ENCODE measurements at regions not wholly inside any gene's neighbourhood (a gene's known extent, or its start where the extent isn't known, plus 50 kb on each side); places are given as distances from the start of the nearest gene placed in this dataset.

- DNase-seq: no peak
- no peaks in the 10 kb centered on the region for H3K27me3 ChIP-seq (ENCODE audit: low read length)
- H3K9me3 ChIP-seq (ENCODE audit: low read length): no peaks in the 10 kb centered on the region
- no peak overlapping the region for H3K4me3 ChIP-seq (ENCODE audit: low read length)
- TF ChIP-seq EZH2 (IDR thresholded peaks at IDR 0.05; ENCODE audit: low read length, unreplicated experiment): no peak
- no peaks in the 10 kb centered on the region for H3F3A ChIP-seq (ENCODE audit: low read length, unreplicated experiment)
- peaks cover 21% of the 10 kb centered on the region for H3K4me1 ChIP-seq (ENCODE audit: insufficient read depth, low read length)
- no peak overlapping the region for H3K9ac ChIP-seq (ENCODE audit: low read length)
- H3K36me3 ChIP-seq (ENCODE audit: low read depth, low read length): no peaks in the 10 kb centered on the region
- CTCF ChIA-PET: no interaction called here
- POLR2A ChIA-PET (ENCODE audit: unreplicated experiment): no interaction called here
- no peaks in the 10 kb centered on the region for H3K9me2 ChIP-seq (replicated peaks; ENCODE audit: low read length)
- H3K79me2 ChIP-seq (ENCODE audit: low read length): no peaks in the 10 kb centered on the region
- intact Hi-C loops (cut with micrococcal nuclease): loop anchor here (5.0 kb wide), 2 partner anchors 182 to 332 kb away; no protein-coding TSS in a partner anchor
- no peaks in the 10 kb centered on the region for H4K20me1 ChIP-seq (ENCODE audit: low read length)
- no peak overlapping the region for H3K27ac ChIP-seq (ENCODE audit: low read length)
- no peak overlapping the region for H3K4me2 ChIP-seq (ENCODE audit: low read length)
- no peak overlapping the region for H2AFZ ChIP-seq (ENCODE audit: low read length)
- BruUV-seq (replicated peaks): no TSS peak
- ATAC-seq: no peak
Measured at GRCh38 chr12:93319523-93320050, 58.1 kb upstream of the NUDT4 start.

- BruUV-seq (replicated peaks): no TSS peak
- POLR2A ChIA-PET (ENCODE audit: unreplicated experiment): no interaction called here
Measured at GRCh38 chr12:93322784-93323183, 54.9 kb upstream of the NUDT4 start.

GRCh38 chr12:93323625-93324329, 53.9 kb upstream of the NUDT4 start:
- Histone ChIP-seq H2AFZ (ENCODE audit: low read length) (no peak overlapping the region), H3K9me3 (ENCODE audit: low read length) (no peaks in the 10 kb centered on the region), H3K9ac (ENCODE audit: low read length) (no peak overlapping the region), H3K27me3 (ENCODE audit: low read length) (no peaks in the 10 kb centered on the region), H3K36me3 (ENCODE audit: low read depth, low read length) (no peaks in the 10 kb centered on the region), H3F3A (ENCODE audit: low read length, unreplicated experiment) (no peaks in the 10 kb centered on the region), H4K20me1 (ENCODE audit: low read length) (no peaks in the 10 kb centered on the region), H3K9me2 (replicated peaks; ENCODE audit: low read length) (no peaks in the 10 kb centered on the region), H3K4me3 (ENCODE audit: low read length) (no peak overlapping the region), H3K79me2 (ENCODE audit: low read length) (no peaks in the 10 kb centered on the region), H3K27ac (ENCODE audit: low read length) (no peak overlapping the region), H3K4me2 (ENCODE audit: low read length) (0 out of 2 replicates have a peak overlapping the region, but pooled peaks have one; percentile 1), H3K4me1 (ENCODE audit: insufficient read depth, low read length) (peaks cover 27% of the 10 kb centered on the region)
- POLR2A ChIA-PET (ENCODE audit: unreplicated experiment): no interaction called here
- BruUV-seq (replicated peaks): no TSS peak
- CTCF ChIA-PET: no interaction called here
- ATAC-seq (peak; percentile 25; the same call in 1 of the 2 replicates), DNase-seq (peak; percentile 35)
- TF ChIP-seq CTCF (conservative IDR thresholded peaks at IDR 0.05; ENCODE audit: low read depth, low read length) (no peak), EZH2 (IDR thresholded peaks at IDR 0.05; ENCODE audit: low read length, unreplicated experiment) (no peak), EZH2phosphoT487 (IDR thresholded peaks at IDR 0.05; ENCODE audit: borderline replicate concordance, low read length) (no peak)
- intact Hi-C loops (cut with micrococcal nuclease): loop anchor here (5.0 kb wide), 2 partner anchors 186 to 336 kb away; no protein-coding TSS in a partner anchor

More at GRCh38 chr12:93322784-93323183, 54.9 kb upstream of the NUDT4 start:
- intact Hi-C loops (cut with micrococcal nuclease): loop anchor here (5.0 kb wide), 2 partner anchors 185 to 335 kb away; no protein-coding TSS in a partner anchor
- Histone ChIP-seq H3K4me3 (ENCODE audit: low read length) (no peak overlapping the region), H3K27ac (ENCODE audit: low read length) (no peak overlapping the region; the same call in 1 of the 2 replicates), H3K4me2 (ENCODE audit: low read length) (peak overlapping the region; percentile 24), H4K20me1 (ENCODE audit: low read length) (no peaks in the 10 kb centered on the region), H3F3A (ENCODE audit: low read length, unreplicated experiment) (no peaks in the 10 kb centered on the region), H3K36me3 (ENCODE audit: low read depth, low read length) (no peaks in the 10 kb centered on the region), H3K79me2 (ENCODE audit: low read length) (no peaks in the 10 kb centered on the region), H3K4me1 (ENCODE audit: insufficient read depth, low read length) (peaks cover 24% of the 10 kb centered on the region), H3K27me3 (ENCODE audit: low read length) (no peaks in the 10 kb centered on the region), H2AFZ (ENCODE audit: low read length) (no peak overlapping the region), H3K9ac (ENCODE audit: low read length) (no peak overlapping the region), H3K9me3 (ENCODE audit: low read length) (no peaks in the 10 kb centered on the region), H3K9me2 (replicated peaks; ENCODE audit: low read length) (no peaks in the 10 kb centered on the region)
- CTCF ChIA-PET: interaction anchor here (0.5 kb wide), 1 partner anchor 38 kb away, joined by 5 read pairs; no protein-coding TSS in a partner anchor
- DNase-seq (peak; percentile 80), ATAC-seq (peak; percentile 94)
- TF ChIP-seq CTCF (conservative IDR thresholded peaks at IDR 0.05; ENCODE audit: low read depth, low read length) (no peak), EZH2phosphoT487 (IDR thresholded peaks at IDR 0.05; ENCODE audit: borderline replicate concordance, low read length) (no peak)

All from PC-3 (cell line).